GM12878 (cell line): ENCODE measurements at regions not wholly inside any gene's neighbourhood (a gene's known extent, or its start where the extent isn't known, plus 50 kb on each side); places are given as distances from the start of the nearest gene placed in this dataset.

Source experiments
- ATAC-seq: fragments of 200-7000 bp; cut with Tn5 transposase; 3 replicates; pipeline ENCODE4 v1.9.1; 2020; ENCODE audit warnings: mild to moderate bottlenecking, moderate library complexity
- BruUV-seq: library from RNA; stranded (reverse); fragments of 400-500 nt; replicated peaks from 2 replicates; lab custom pipeline; 2021; lab: Mats Ljungman, UMichigan
- CTCF ChIA-PET: fragments of 300-600 bp; sonication (Branson Sonifier 250); formaldehyde crosslinking; extraction: SDS; loops from one replicate; lab custom pipeline; 2021; ENCODE audit warnings: inconsistent platforms; lab: Yijun Ruan, JAX
- POLR2A ChIA-PET: fragments of 350-600 bp; formaldehyde crosslinking; extraction: SDS; loops from one replicate; lab custom pipeline; 2021; ENCODE audit warnings: inconsistent platforms; lab: Charles Lee
- RAD21 ChIA-PET: fragments of 300-600 bp; sonication (Branson Sonifier 250); formaldehyde crosslinking; loops from one replicate; lab custom pipeline; 2023; ENCODE audit warnings: antibody characterized with exemption; ENCODE audit not compliant: unreplicated experiment; lab: Charles Lee
- SMC1A ChIA-PET: fragments of 300-600 bp; sonication (Branson Sonifier 250); formaldehyde crosslinking; loops from one replicate; lab custom pipeline; 2023; ENCODE audit not compliant: unreplicated experiment, uncharacterized antibody; lab: Charles Lee
- DNase-seq: peaks from one replicate; pipeline ENCODE4 v3.0.0-alpha.2; 2011; ENCODE audit warnings: low read depth, low spot score
- FAIRE-seq: peaks from 3 replicates; lab custom pipeline; 2011; peaks lifted over from hg19 to GRCh38; lab: Jason Lieb, UNC
- H2AFZ ChIP-seq: 2 replicates; pipeline ENCODE4 v1.6.0; 2011; ENCODE audit warnings: low read depth, low read length, control low read depth; ENCODE audit not compliant: control insufficient read depth
- H3K27ac ChIP-seq: 2 replicates; pipeline ENCODE4 v1.5.1; 2011; ENCODE audit warnings: control low read depth; ENCODE audit not compliant: control insufficient read depth, insufficient read depth
- H3K27me3 ChIP-seq, 2 experiments: replicated peaks in 1 of 2; 2 replicates each; pipeline versions ENCODE4 v1.6.0 to v1.6.1; 2011; ENCODE audit warnings: low read length in 1 of 2; ENCODE audit not compliant: control insufficient read depth in 2 of 2, insufficient read depth in 2 of 2
- H3K36me3 ChIP-seq, 2 experiments: 2 replicates each; pipeline ENCODE4 v1.5.1; 2011; ENCODE audit warnings: low read length in 1 of 2; ENCODE audit not compliant: control insufficient read depth in 2 of 2, insufficient read depth in 2 of 2
- H3K4me1 ChIP-seq: 2 replicates; pipeline ENCODE4 v1.6.1; 2011; ENCODE audit warnings: mild to moderate bottlenecking, low read length, moderate library complexity, mixed read lengths; ENCODE audit not compliant: control insufficient read depth, insufficient read depth
- H3K4me2 ChIP-seq: 2 replicates; pipeline ENCODE4 v1.6.0; 2011; ENCODE audit warnings: control low read depth; ENCODE audit not compliant: control insufficient read depth, insufficient read depth
- H3K4me3 ChIP-seq: fragments of 200-600 bp; sonication (generic); 2 replicates; pipeline ENCODE4 v1.5.1; 2016
- H3K79me2 ChIP-seq: 2 replicates; pipeline ENCODE4 v1.6.0; 2011; ENCODE audit warnings: low read length; ENCODE audit not compliant: control insufficient read depth, insufficient read depth
- H3K9ac ChIP-seq: 2 replicates; pipeline ENCODE4 v1.8.0; 2011; ENCODE audit warnings: low read length, control low read depth, mixed read lengths; ENCODE audit not compliant: control insufficient read depth, insufficient read depth
- H3K9me3 ChIP-seq: replicated peaks from 3 replicates; pipeline ENCODE4 v1.5.1; 2011; ENCODE audit warnings: mild to moderate bottlenecking, low read length; ENCODE audit not compliant: control insufficient read depth, insufficient read depth
- H4K20me1 ChIP-seq: 2 replicates; pipeline ENCODE4 v1.6.0; 2011; ENCODE audit not compliant: control insufficient read depth, insufficient read depth
- CBX3 ChIP-seq: fragments of 200-600 bp; sonication (generic); IDR thresholded peaks from 2 replicates; pipeline ENCODE4 v1.6.1; 2016; ENCODE audit warnings: low read depth, borderline replicate concordance
- CTCF ChIP-seq, 3 experiments: IDR thresholded peaks in 2 of 3; conservative IDR thresholded peaks in 1 of 3; 2 replicates each; pipeline ENCODE4 v1.5.1; 2011; ENCODE audit warnings: low read depth in 3 of 3, low read length in 3 of 3, mild to moderate bottlenecking in 3 of 3, control low read depth in 2 of 3, moderate library complexity in 2 of 3, inconsistent platforms in 1 of 3, mixed read lengths in 1 of 3; ENCODE audit not compliant: control insufficient read depth in 2 of 3, insufficient read depth in 1 of 3; ENCODE audit errors: extremely low read depth in 1 of 3
- E4F1 ChIP-seq: fragments of 450-650 bp; IDR thresholded peaks from 2 replicates; pipeline ENCODE4 v1.6.1; 2018; ENCODE audit warnings: borderline replicate concordance, mild to moderate bottlenecking; ENCODE audit not compliant: partially characterized antibody
- FOS ChIP-seq: IDR thresholded peaks from 3 replicates; pipeline ENCODE4 v1.6.1; 2011; ENCODE audit warnings: borderline replicate concordance; ENCODE audit not compliant: insufficient read length; ENCODE audit errors: extremely low read depth
- MAX ChIP-seq: IDR thresholded peaks from 2 replicates; pipeline ENCODE4 v1.6.1; 2012; ENCODE audit warnings: low read depth, low read length, improper control_type of control experiment
- NFIC ChIP-seq: IDR thresholded peaks from 2 replicates; pipeline ENCODE4 v1.6.1; 2012; ENCODE audit warnings: low read depth, mild to moderate bottlenecking, inconsistent platforms, low read length, moderate library complexity
- PAX5 ChIP-seq: IDR thresholded peaks from 2 replicates; pipeline ENCODE4 v1.6.1; 2011; ENCODE audit warnings: low read depth, low read length, borderline replicate concordance
- POLR2AphosphoS5 ChIP-seq: IDR thresholded peaks from 2 replicates; pipeline ENCODE4 v1.6.1; 2011; ENCODE audit warnings: mild to moderate bottlenecking, low read length, inconsistent platforms
- RELA ChIP-seq: fragments of 450-650 bp; IDR thresholded peaks from 2 replicates; pipeline ENCODE4 v1.8.0; 2014; ENCODE audit warnings: borderline replicate concordance; ENCODE audit not compliant: partially characterized antibody
- SIN3A ChIP-seq: IDR thresholded peaks from 2 replicates; pipeline ENCODE4 v1.6.1; 2012; ENCODE audit warnings: low read depth, low read length, improper control_type of control experiment
- SMAD5 ChIP-seq: IDR thresholded peaks from 2 replicates; pipeline ENCODE4 v1.6.1; 2016; ENCODE audit warnings: antibody characterized with exemption, low read depth
- WGBS: methylation state at CpG from one replicate; pipeline ENCODE4 v1.1.6; 2016; ENCODE audit warnings: low lambda C conversion rate; ENCODE audit not compliant: insufficient replicate concordance, insufficient coverage; ENCODE audit errors: missing lambda C conversion rate; 5-methylcytosine and 5-hydroxymethylcytosine counted together
- in situ Hi-C: fragments of 300-500 bp; cut with MboI; formaldehyde crosslinking; loops from 9 replicates; pipeline ENCODE4 v1.14.3; 2018; ENCODE audit warnings: mixed read lengths
- intact Hi-C: fragments of 100-400 bp; cut with micrococcal nuclease; formaldehyde crosslinking; loops from one replicate; pipeline ENCODE4 v1.14.2; 2022; ENCODE audit not compliant: unreplicated experiment

GRCh38 chr19:31995546-31995945 lies 349.9 kb upstream of the ZNF507 start:
- Histone ChIP-seq H3K9me3 (no peaks in the 10 kb centered on the region; the same call in 2 of the 3 replicates), H3K9ac (no peak overlapping the region), H3K79me2 (no peaks in the 10 kb centered on the region), H3K4me1 (no peaks in the 10 kb centered on the region), H3K27me3 (no peaks in the 10 kb centered on the region), H2AFZ (no peak overlapping the region), H3K4me2 (no peak overlapping the region), H4K20me1 (no peaks in the 10 kb centered on the region), H3K4me3 (no peak overlapping the region), H3K27ac (no peak overlapping the region), H3K36me3 (no peaks in the 10 kb centered on the region)
- in situ Hi-C loops, result no loop called here
- intact Hi-C loops, result no loop called here
- POLR2A ChIA-PET, result no interaction called here
- TF ChIP-seq SIN3A (no peak), FOS (no peak), PAX5 (no peak), MAX (no peak), E4F1 (no peak)
- BruUV-seq, result no TSS peak
- RAD21 ChIA-PET, result no interaction called here
- DNase-seq (no peak), ATAC-seq (no peak), FAIRE-seq (no peak)
- SMC1A ChIA-PET, result no interaction called here
- CTCF ChIA-PET, result no interaction called here

GRCh38 chr19:32010071-32010470 lies 335.3 kb upstream of the ZNF507 start:
- Histone ChIP-seq H3K27ac (no peak overlapping the region), H2AFZ (no peak overlapping the region), H3K9me3 (no peaks in the 10 kb centered on the region; the same call in 2 of the 3 replicates), H3K4me1 (no peaks in the 10 kb centered on the region), H3K27me3 (no peaks in the 10 kb centered on the region), H3K79me2 (no peaks in the 10 kb centered on the region), H3K36me3 (no peaks in the 10 kb centered on the region), H4K20me1 (no peaks in the 10 kb centered on the region), H3K9ac (no peak overlapping the region), H3K4me2 (no peak overlapping the region), H3K4me3 (no peak overlapping the region)
- no TSS peak for BruUV-seq
- intact Hi-C loops, result no loop called here
- in situ Hi-C loops, result no loop called here
- SMC1A ChIA-PET, result no interaction called here
- no peak for FAIRE-seq
- TF ChIP-seq RELA (no peak), NFIC (no peak), CBX3 (no peak), SMAD5 (no peak), POLR2AphosphoS5 (no peak), CTCF (IDR thresholded peaks at IDR 0.05 in 2 of 3, conservative IDR thresholded peaks at IDR 0.05 in 1 of 3; ENCODE audit: control insufficient read depth in 2 of 3, extremely low read depth in 1 of 3, insufficient read depth in 1 of 3, low read depth in 3 of 3, low read length in 3 of 3) (no peak)
- WGBS, result 24% methylated on average over 12 of the region's 12 CpGs
- DNase-seq, result no peak
- CTCF ChIA-PET, result no interaction called here
- POLR2A ChIA-PET, result no interaction called here
- RAD21 ChIA-PET, result no interaction called here
- no peak for ATAC-seq
